22Rv1 (cell line): ENCODE measurements at regions not wholly inside any gene's neighbourhood (a gene's known extent, or its start where the extent isn't known, plus 50 kb on each side); places are given as distances from the start of the nearest gene placed in this dataset.

Source experiments
- H3K27ac ChIP-seq: fragments of 450-650 bp; 2 replicates; pipeline ENCODE4 v1.5.1; 2017
- CTCF ChIP-seq: fragments of 450-650 bp; IDR thresholded peaks from 2 replicates; pipeline ENCODE4 v1.5.1; 2017; ENCODE audit warnings: mild to moderate bottlenecking
- ZFX ChIP-seq: fragments of 450-650 bp; IDR thresholded peaks from 2 replicates; pipeline ENCODE4 v1.6.1; 2017; ENCODE audit warnings: antibody characterized with exemption, borderline replicate concordance

- no peak overlapping the region for H3K27ac ChIP-seq
- TF ChIP-seq ZFX: no peak
- no peak for TF ChIP-seq CTCF
Observed at GRCh38 chr2:23200068-23200786, 184.8 kb upstream of the KLHL29 start.

GRCh38 chr2:23200787-23201114, 184.2 kb upstream of the KLHL29 start:
- TF ChIP-seq ZFX: no peak
- no peak for TF ChIP-seq CTCF
- no peak overlapping the region for H3K27ac ChIP-seq

- H3K27ac ChIP-seq: no peak overlapping the region
Observed at GRCh38 chr2:23203383-23203782, 181.6 kb upstream of the KLHL29 start.

DNA sequence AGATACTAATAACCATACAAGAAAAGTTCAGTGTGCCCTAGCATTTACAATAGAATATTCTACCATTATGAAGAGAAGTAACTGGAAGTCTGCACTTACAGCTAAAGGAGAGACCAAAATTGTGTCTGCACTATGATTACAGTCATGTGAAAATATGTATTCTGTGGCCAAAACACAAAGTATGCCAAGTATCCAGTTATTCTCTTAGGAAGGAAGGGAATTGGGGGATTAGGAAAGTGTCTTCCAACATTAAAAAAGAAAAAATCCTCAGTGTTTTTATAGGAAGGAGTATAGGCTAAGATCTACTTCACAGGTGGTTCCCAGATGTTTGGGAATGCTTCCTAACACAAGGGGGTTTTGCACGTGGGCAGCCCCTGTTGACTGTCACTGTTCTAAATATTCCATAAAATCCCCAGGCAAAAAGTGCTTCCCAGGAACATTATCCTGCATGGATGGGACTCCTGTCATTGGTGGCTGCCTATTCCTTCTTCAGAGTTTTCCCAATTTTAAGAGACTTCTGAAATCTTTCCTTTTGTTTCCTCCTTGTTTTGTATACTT, 180.2 kb upstream of the KLHL29 start:
- TF ChIP-seq ZFX (no peak), CTCF (no peak)
- H3K27ac ChIP-seq: no peak overlapping the region

More at GRCh38 chr2:23203383-23203782, 181.6 kb upstream of the KLHL29 start:
- TF ChIP-seq ZFX (no peak), CTCF (no peak)

DNA sequence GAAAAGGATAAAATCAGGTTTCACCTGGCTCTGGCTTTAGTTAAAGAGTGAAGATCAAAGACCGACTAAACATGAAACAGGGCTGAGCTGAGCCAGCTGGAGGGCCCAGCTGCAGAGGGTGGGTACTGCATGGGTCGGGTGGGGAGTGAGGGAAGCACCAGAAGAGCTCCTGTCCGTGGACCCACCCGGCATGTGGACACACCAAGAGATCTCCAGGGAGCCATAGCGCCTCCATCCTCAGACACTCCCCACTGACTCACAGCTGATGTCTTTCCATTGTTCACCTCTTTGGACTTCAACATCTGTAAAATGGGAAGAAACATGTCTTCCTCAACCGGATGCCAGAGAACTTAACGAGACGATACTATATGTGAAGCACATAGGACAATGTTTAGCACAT, 178.3 kb upstream of the KLHL29 start:
- no peak for TF ChIP-seq CTCF
- H3K27ac ChIP-seq: no peak overlapping the region

- H3K27ac ChIP-seq: no peak overlapping the region
- TF ChIP-seq CTCF: no peak
- TF ChIP-seq ZFX: no peak
Observed at GRCh38 chr2:23207871-23208270, 177.1 kb upstream of the KLHL29 start.

GRCh38 chr2:23208339-23208738, 176.6 kb upstream of the KLHL29 start:
- TF ChIP-seq CTCF (no peak), ZFX (no peak)
- H3K27ac ChIP-seq: no peak overlapping the region
